ENCODE measurements at regions not wholly inside any gene's neighbourhood (a gene's known extent, or its start where the extent isn't known, plus 50 kb on each side); places are given as distances from the start of the nearest gene placed in this dataset.
"Not testable (repeated sequence)": the region's sequence is repeated elsewhere in the genome, so short reads cannot be mapped to it uniquely, and the experiment has no call there.

- no peak for DNase-seq
- no peak overlapping the region for H3K4me3 ChIP-seq (ENCODE audit: low read length)
- ATAC-seq, result no peak
- CTCF ChIA-PET, result interaction anchor here (0.7 kb wide), 1 partner anchor 181 kb away, joined by 3 read pairs; no protein-coding TSS in a partner anchor
- H3K9me3 ChIP-seq (ENCODE audit: control insufficient read depth in 2 of 3, low read length in 3 of 3), result no peaks in the 10 kb centered on the region
- Mint-ChIP-seq H3K27ac (peak overlapping the region in 2 of 9 donors; percentile 89 to 93), H3K4me1 (peaks cover 6 to 46% (median 18%) of the 10 kb centered on the region in 7 donors), H3K4me3 (peak overlapping the region in 2 of 10 donors; percentile 12 to 32), H3K27me3 (no peaks in the 10 kb centered on the region), H3K36me3 (peaks cover 0 to 4% (median 0%) of the 10 kb centered on the region in 5 donors), H3K9me3 (peaks cover 0 to 2% (median 0%) of the 10 kb centered on the region in 11 donors)
- POLR2A ChIA-PET, result no interaction called here
- H3K27me3 ChIP-seq (ENCODE audit: control insufficient read depth in 2 of 2, insufficient read depth in 2 of 2, low read length in 2 of 2), result no peaks in the 10 kb centered on the region
- no peak overlapping the region for H3K27ac ChIP-seq (ENCODE audit: low read depth, low read length)
- peaks cover 6% of the 10 kb centered on the region in 2 donors for H3K4me1 ChIP-seq (ENCODE audit: control insufficient read depth in 2 of 2, insufficient read depth in 2 of 2, low read length in 2 of 2)
- H3K36me3 ChIP-seq (ENCODE audit: control insufficient read depth in 2 of 3, insufficient read depth in 3 of 3, low read length in 3 of 3), result no peaks in the 10 kb centered on the region
- intact Hi-C loops (cut with micrococcal nuclease), result loop anchor here (5.0 kb wide), 1 partner anchor 197 kb away; the partner anchor contains the start of gene SPATA13 (in 2 of the 2)
These were observed 68.0 kb upstream of the C1QTNF9B start for GRCh38 chr13:23965346-23965745.

DNA sequence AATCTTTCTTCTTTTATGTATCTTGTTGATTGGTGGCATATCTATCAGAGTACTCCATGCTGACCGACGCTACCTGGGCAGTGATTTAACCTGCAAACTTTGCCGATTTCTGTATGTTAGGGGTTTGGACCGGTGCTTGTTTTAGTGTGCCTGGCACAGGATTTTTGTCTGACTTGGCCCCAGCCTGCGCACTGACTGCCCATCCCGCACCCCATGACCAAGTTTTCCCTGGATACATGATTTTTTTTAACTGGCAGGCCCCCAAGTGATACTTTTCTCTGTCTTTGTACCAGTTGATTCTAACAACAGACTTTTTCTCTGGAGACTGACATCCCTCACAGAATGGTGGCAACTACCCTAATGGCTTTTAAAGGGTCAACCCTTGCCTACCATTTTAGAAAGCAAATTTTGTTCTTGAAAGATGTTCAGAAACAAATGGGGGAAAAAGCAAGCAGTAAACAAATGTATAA is 69.0 kb upstream of the C1QTNF9B start:
- Histone ChIP-seq H3K4me1 (ENCODE audit: control insufficient read depth in 2 of 2, insufficient read depth in 2 of 2, low read length in 2 of 2) (peaks cover 6% of the 10 kb centered on the region in 2 donors), H3K36me3 (ENCODE audit: control insufficient read depth in 2 of 3, insufficient read depth in 3 of 3, low read length in 3 of 3) (no peaks in the 10 kb centered on the region), H3K27me3 (ENCODE audit: control insufficient read depth in 2 of 2, insufficient read depth in 2 of 2, low read length in 2 of 2) (no peaks in the 10 kb centered on the region), H3K27ac (ENCODE audit: low read depth, low read length) (peak overlapping the region; percentile 52), H3K4me3 (ENCODE audit: low read length) (peak overlapping the region; percentile 57), H3K9me3 (ENCODE audit: control insufficient read depth in 2 of 3, low read length in 3 of 3) (no peaks in the 10 kb centered on the region)
- peak overlapping the region; percentile 65 to 88 (median 84) for H3K4me3 Mint-ChIP-seq
- ATAC-seq (no peak), DNase-seq (no peak)
- peaks cover 0 to 4% (median 0%) of the 10 kb centered on the region in 5 donors for H3K36me3 Mint-ChIP-seq
- POLR2A ChIA-PET, result no interaction called here
- CTCF ChIA-PET, result no interaction called here
- peaks cover 6 to 41% (median 18%) of the 10 kb centered on the region in 7 donors for H3K4me1 Mint-ChIP-seq
- intact Hi-C loops (cut with micrococcal nuclease), result loop anchor here (1.0 to 5.0 kb wide), 8 partner anchors 14 to 591 kb away; partner anchors contain the start of genes SPATA13 (in 2 of the 2) and MIPEP (in 1 of the 2)
- H3K9me3 Mint-ChIP-seq, result peaks cover 0 to 2% (median 0%) of the 10 kb centered on the region in 11 donors
- H3K27ac Mint-ChIP-seq, result peak overlapping the region; percentile 18 to 93 (median 85)
- H3K27me3 Mint-ChIP-seq, result no peaks in the 10 kb centered on the region

GRCh38 chr13:23966691-23967615 is 69.7 kb upstream of the C1QTNF9B start:
- Mint-ChIP-seq H3K4me3 (peak overlapping the region; percentile 65 to 88 (median 84)), H3K27me3 (no peaks in the 10 kb centered on the region), H3K4me1 (peaks cover 6 to 39% (median 18%) of the 10 kb centered on the region in 7 donors), H3K36me3 (peaks cover 0 to 4% (median 0%) of the 10 kb centered on the region in 5 donors), H3K27ac (peak overlapping the region; percentile 18 to 93 (median 88)), H3K9me3 (peaks cover 0 to 2% (median 0%) of the 10 kb centered on the region in 11 donors)
- Histone ChIP-seq H3K36me3 (ENCODE audit: control insufficient read depth in 2 of 3, insufficient read depth in 3 of 3, low read length in 3 of 3) (no peaks in the 10 kb centered on the region), H3K27me3 (ENCODE audit: control insufficient read depth in 2 of 2, insufficient read depth in 2 of 2, low read length in 2 of 2) (no peaks in the 10 kb centered on the region), H3K4me3 (ENCODE audit: low read length) (peak overlapping the region; percentile 57), H3K9me3 (ENCODE audit: control insufficient read depth in 2 of 3, low read length in 3 of 3) (no peaks in the 10 kb centered on the region), H3K4me1 (ENCODE audit: control insufficient read depth in 2 of 2, insufficient read depth in 2 of 2, low read length in 2 of 2) (peaks cover 6% of the 10 kb centered on the region in 2 donors), H3K27ac (ENCODE audit: low read depth, low read length) (peak overlapping the region; percentile 52)
- ATAC-seq, result peak; percentile 79
- intact Hi-C loops (cut with micrococcal nuclease), result loop anchor here (1.0 to 5.0 kb wide), 8 partner anchors 13 to 592 kb away; partner anchors contain the start of genes MIPEP (in 2 of the 2) and SPATA13 (in 2 of the 2)
- peak in 6 of 9 donors; percentile 19 to 58 (median 48) for DNase-seq
- ChIA-PET CTCF (interaction anchor here (0.6 kb wide), 1 partner anchor 221 kb away, joined by 4 read pairs; no protein-coding TSS in a partner anchor), POLR2A (no interaction called here)

GRCh38 chr13:23967792-23968191 is 70.5 kb upstream of the C1QTNF9B start:
- H3K27ac ChIP-seq (ENCODE audit: low read depth, low read length); POLR2A ChIA-PET: not testable (repeated sequence)
- intact Hi-C loops (cut with micrococcal nuclease), result loop anchor here (1.0 to 5.0 kb wide), 6 partner anchors 13 to 501 kb away; partner anchors contain the start of genes SPATA13 (in 2 of the 2) and MIPEP (in 1 of the 2)

DNA sequence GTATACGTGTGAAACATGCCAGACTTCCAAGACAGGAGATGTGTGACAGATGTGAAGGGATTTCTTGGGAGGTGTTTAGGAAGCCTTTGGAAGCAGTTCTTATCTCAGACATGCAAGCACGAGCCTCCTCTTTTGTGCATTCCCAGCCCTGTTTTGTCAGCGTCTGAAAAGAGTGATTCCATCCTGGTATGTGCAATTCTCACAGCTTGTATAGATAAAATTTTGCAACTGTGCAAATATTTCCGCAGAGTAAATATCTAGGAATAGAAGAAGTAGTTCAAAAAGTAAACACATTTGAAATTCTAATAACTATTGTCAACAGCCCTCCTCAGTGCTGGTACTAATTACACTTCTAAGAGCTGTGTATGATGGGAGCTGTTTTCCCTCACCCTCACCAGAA is 72.3 kb upstream of the C1QTNF9B start:
- intact Hi-C loops (cut with micrococcal nuclease), result loop anchor here (5.0 kb wide), 1 partner anchor 193 kb away; the partner anchor contains the start of gene SPATA13 (in 2 of the 2)
- no peaks in the 10 kb centered on the region for H3K9me3 ChIP-seq (ENCODE audit: control insufficient read depth in 2 of 3, low read length in 3 of 3)
- ATAC-seq (no peak), DNase-seq (no peak)
- Mint-ChIP-seq H3K36me3 (peaks cover 0 to 4% (median 0%) of the 10 kb centered on the region in 5 donors), H3K4me1 (peaks cover 6 to 24% (median 18%) of the 10 kb centered on the region in 7 donors), H3K27ac (no peak overlapping the region), H3K27me3 (no peaks in the 10 kb centered on the region), H3K4me3 (no peak overlapping the region), H3K9me3 (peaks cover 0 to 2% (median 0%) of the 10 kb centered on the region in 11 donors)
- POLR2A ChIA-PET, result no interaction called here
- H3K36me3 ChIP-seq (ENCODE audit: control insufficient read depth in 2 of 3, insufficient read depth in 3 of 3, low read length in 3 of 3), result no peaks in the 10 kb centered on the region
- H3K27me3 ChIP-seq (ENCODE audit: control insufficient read depth in 2 of 2, insufficient read depth in 2 of 2, low read length in 2 of 2), result no peaks in the 10 kb centered on the region
- CTCF ChIA-PET, result no interaction called here
- H3K4me3 ChIP-seq (ENCODE audit: low read length), result no peak overlapping the region
- H3K27ac ChIP-seq (ENCODE audit: low read depth, low read length), result no peak overlapping the region
- peaks cover 6% of the 10 kb centered on the region in 2 donors for H3K4me1 ChIP-seq (ENCODE audit: control insufficient read depth in 2 of 2, insufficient read depth in 2 of 2, low read length in 2 of 2)

More at GRCh38 chr13:23967792-23968191, 70.5 kb upstream of the C1QTNF9B start:
- not testable (repeated sequence) for H3K27me3 ChIP-seq (ENCODE audit: control insufficient read depth in 2 of 2, insufficient read depth in 2 of 2, low read length in 2 of 2); ATAC-seq; H3K9me3 ChIP-seq (ENCODE audit: control insufficient read depth in 2 of 3, low read length in 3 of 3); H3K27me3 Mint-ChIP-seq; H3K36me3 Mint-ChIP-seq; H3K36me3 ChIP-seq (ENCODE audit: control insufficient read depth in 2 of 3, insufficient read depth in 3 of 3, low read length in 3 of 3); H3K4me3 ChIP-seq (ENCODE audit: low read length); H3K9me3 Mint-ChIP-seq; H3K4me1 ChIP-seq (ENCODE audit: control insufficient read depth in 2 of 2, insufficient read depth in 2 of 2, low read length in 2 of 2); DNase-seq
- CTCF ChIA-PET, result interaction anchor here (0.9 kb wide), 1 partner anchor 67 kb away, joined by 4 read pairs; no protein-coding TSS in a partner anchor
- peaks cover 6 to 39% (median 18%) of the 10 kb centered on the region in 7 donors for H3K4me1 Mint-ChIP-seq
- peak overlapping the region in 4 of 9 donors; percentile 69 to 88 (median 78) for H3K27ac Mint-ChIP-seq
- H3K4me3 Mint-ChIP-seq, result peak overlapping the region in 8 of 10 donors; percentile 10 to 69 (median 56)
